ENCODE measurements at regions not wholly inside any gene's neighbourhood (a gene's known extent, or its start where the extent isn't known, plus 50 kb on each side); places are given as distances from the start of the nearest gene placed in this dataset.

- TF ChIP-seq CTCF (IDR thresholded peaks at IDR 0.05), result no peak
- TF ChIP-seq GABPB1 (CRISPR knock-in tag; IDR thresholded peaks at IDR 0.05), result no peak
- no peak for TF ChIP-seq CREM (CRISPR knock-in tag; IDR thresholded peaks at IDR 0.05)
- no peak for TF ChIP-seq USF1 (CRISPR knock-in tag; IDR thresholded peaks at IDR 0.05)
- no peak for TF ChIP-seq TEAD4 (CRISPR knock-in tag; IDR thresholded peaks at IDR 0.05)
- no peak for TF ChIP-seq FOXP1 (CRISPR knock-in tag; IDR thresholded peaks at IDR 0.05; ENCODE audit: borderline replicate concordance)
- no peak for TF ChIP-seq ZNF281 (CRISPR knock-in tag; IDR thresholded peaks at IDR 0.05)
Measured at GRCh38 chr1:157404063-157404501, 148.2 kb downstream of the FCRL5 start.

Measured in WTC11 (cell line).